ENCODE measurements at regions not wholly inside any gene's neighbourhood (a gene's known extent, or its start where the extent isn't known, plus 50 kb on each side); places are given as distances from the start of the nearest gene placed in this dataset.

- ChIA-PET POLR2A (no interaction called here), CTCF (no interaction called here)
- DNase-seq (ENCODE audit: low read depth, low spot score) = no peak
- H3K4me3 ChIP-seq (ENCODE audit: low read depth, low read length) = no peak overlapping the region
- no peak for TF ChIP-seq CTCF (IDR thresholded peaks at IDR 0.05; ENCODE audit: insufficient read depth, low read length, missing control alignments)
Observed at GRCh38 chr7:136070736-136071505, 93.8 kb upstream of the MTPN start.

- POLR2A ChIA-PET = no interaction called here
- no peak overlapping the region for H3K4me3 ChIP-seq (ENCODE audit: low read depth, low read length)
- CTCF ChIA-PET = no interaction called here
- no peak for TF ChIP-seq CTCF (IDR thresholded peaks at IDR 0.05; ENCODE audit: insufficient read depth, low read length, missing control alignments)
- DNase-seq (ENCODE audit: low read depth, low spot score) = no peak
Observed at GRCh38 chr7:136069840-136070529, 92.8 kb upstream of the MTPN start.

GRCh38 chr7:136067277-136067676 lies 90.1 kb upstream of the MTPN start:
- ChIA-PET CTCF (no interaction called here), POLR2A (no interaction called here)
- H3K4me3 ChIP-seq (ENCODE audit: low read depth, low read length) = no peak overlapping the region
- no peak for DNase-seq (ENCODE audit: low read depth, low spot score)
- no peak for TF ChIP-seq CTCF (IDR thresholded peaks at IDR 0.05; ENCODE audit: insufficient read depth, low read length, missing control alignments)

GRCh38 chr7:136066304-136067143 lies 89.4 kb upstream of the MTPN start:
- CTCF ChIA-PET = no interaction called here
- POLR2A ChIA-PET = no interaction called here
- no peak for TF ChIP-seq CTCF (IDR thresholded peaks at IDR 0.05; ENCODE audit: insufficient read depth, low read length, missing control alignments)
- H3K4me3 ChIP-seq (ENCODE audit: low read depth, low read length) = no peak overlapping the region
- DNase-seq (ENCODE audit: low read depth, low spot score) = no peak

GRCh38 chr7:136064627-136065237 lies 87.6 kb upstream of the MTPN start:
- TF ChIP-seq CTCF (IDR thresholded peaks at IDR 0.05; ENCODE audit: insufficient read depth, low read length, missing control alignments) = no peak
- DNase-seq (ENCODE audit: low read depth, low spot score) = no peak
- H3K4me3 ChIP-seq (ENCODE audit: low read depth, low read length) = no peak overlapping the region
- ChIA-PET CTCF (no interaction called here), POLR2A (no interaction called here)

GRCh38 chr7:136064081-136064480 lies 86.9 kb upstream of the MTPN start:
- POLR2A ChIA-PET = no interaction called here
- no peak for TF ChIP-seq CTCF (IDR thresholded peaks at IDR 0.05; ENCODE audit: insufficient read depth, low read length, missing control alignments)
- H3K4me3 ChIP-seq (ENCODE audit: low read depth, low read length) = no peak overlapping the region
- CTCF ChIA-PET = no interaction called here
- DNase-seq (ENCODE audit: low read depth, low spot score) = no peak
